HL-60 (cell line): ENCODE measurements at regions not wholly inside any gene's neighbourhood (a gene's known extent, or its start where the extent isn't known, plus 50 kb on each side); places are given as distances from the start of the nearest gene placed in this dataset.

ENCODE experiments used
- DNase-seq, 2 experiments: peaks; one replicate each; pipeline ENCODE4 v3.0.0-alpha.2; 2010 to 2020; ENCODE audit warnings: low read depth in 1 of 2, low spot score in 1 of 2
- H3K27ac ChIP-seq: fragments of 250-450 bp; sonication (Bioruptor Pico); replicated peaks from 2 replicates; pipeline ENCODE4 v1.5.1; 2020; ENCODE audit warnings: mild to moderate bottlenecking, moderate library complexity
- H3K27me3 ChIP-seq: fragments of 250-450 bp; sonication (Bioruptor Pico); 2 replicates; pipeline ENCODE4 v1.5.1; 2021; ENCODE audit warnings: mild to moderate bottlenecking, moderate library complexity; ENCODE audit not compliant: insufficient read depth, poor library complexity, severe bottlenecking
- H3K4me3 ChIP-seq: replicated peaks from 2 replicates; pipeline ENCODE4 v1.5.1; 2011; ENCODE audit warnings: mild to moderate bottlenecking, control low read depth, low read length; ENCODE audit not compliant: insufficient read depth
- GABPA ChIP-seq: IDR thresholded peaks from 2 replicates; pipeline ENCODE4 v1.6.1; 2012; ENCODE audit warnings: low read depth
- POLR2AphosphoS5 ChIP-seq: IDR thresholded peaks from 2 replicates; pipeline ENCODE4 v1.6.1; 2012; ENCODE audit warnings: low read depth
- SPI1 ChIP-seq: IDR thresholded peaks from 2 replicates; pipeline ENCODE4 v1.6.1; 2012; ENCODE audit warnings: low read depth, mild to moderate bottlenecking, borderline replicate concordance
- TF ChIP-seq, protein P1 (sequence below): IDR thresholded peaks from 2 replicates; pipeline ENCODE4 v1.6.1; 2012; ENCODE audit warnings: low read depth; ENCODE audit not compliant: insufficient replicate concordance
- TF ChIP-seq, protein P2 (sequence below): IDR thresholded peaks from one replicate; pipeline ENCODE4 v1.5.1; 2011; ENCODE audit warnings: low read length, control low read depth, inconsistent platforms; ENCODE audit not compliant: insufficient read depth

DNA sequence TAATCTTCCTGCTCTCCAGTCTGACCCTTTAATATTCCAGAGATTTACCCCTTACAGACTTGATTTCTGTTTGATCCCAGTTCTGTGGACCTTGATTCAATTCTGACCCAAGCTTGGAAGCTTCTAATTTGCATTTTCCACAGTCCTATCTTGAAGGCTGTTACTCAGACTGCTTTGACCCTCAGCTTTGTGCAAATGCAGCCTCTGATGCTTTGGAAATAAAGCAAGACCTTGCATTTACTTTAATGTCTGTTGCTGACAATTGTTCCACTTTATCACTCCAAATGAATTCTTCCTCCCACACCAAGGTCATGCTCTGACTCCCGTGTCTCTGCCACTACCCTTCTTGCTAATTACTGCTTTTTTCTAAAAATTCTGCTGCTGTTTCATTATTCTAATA is 886.0 kb downstream of the TUSC7 start:
- peak overlapping the region; percentile 60; the same call in 1 of the 2 replicates for H3K27ac ChIP-seq
- TF ChIP-seq, protein P1, sequence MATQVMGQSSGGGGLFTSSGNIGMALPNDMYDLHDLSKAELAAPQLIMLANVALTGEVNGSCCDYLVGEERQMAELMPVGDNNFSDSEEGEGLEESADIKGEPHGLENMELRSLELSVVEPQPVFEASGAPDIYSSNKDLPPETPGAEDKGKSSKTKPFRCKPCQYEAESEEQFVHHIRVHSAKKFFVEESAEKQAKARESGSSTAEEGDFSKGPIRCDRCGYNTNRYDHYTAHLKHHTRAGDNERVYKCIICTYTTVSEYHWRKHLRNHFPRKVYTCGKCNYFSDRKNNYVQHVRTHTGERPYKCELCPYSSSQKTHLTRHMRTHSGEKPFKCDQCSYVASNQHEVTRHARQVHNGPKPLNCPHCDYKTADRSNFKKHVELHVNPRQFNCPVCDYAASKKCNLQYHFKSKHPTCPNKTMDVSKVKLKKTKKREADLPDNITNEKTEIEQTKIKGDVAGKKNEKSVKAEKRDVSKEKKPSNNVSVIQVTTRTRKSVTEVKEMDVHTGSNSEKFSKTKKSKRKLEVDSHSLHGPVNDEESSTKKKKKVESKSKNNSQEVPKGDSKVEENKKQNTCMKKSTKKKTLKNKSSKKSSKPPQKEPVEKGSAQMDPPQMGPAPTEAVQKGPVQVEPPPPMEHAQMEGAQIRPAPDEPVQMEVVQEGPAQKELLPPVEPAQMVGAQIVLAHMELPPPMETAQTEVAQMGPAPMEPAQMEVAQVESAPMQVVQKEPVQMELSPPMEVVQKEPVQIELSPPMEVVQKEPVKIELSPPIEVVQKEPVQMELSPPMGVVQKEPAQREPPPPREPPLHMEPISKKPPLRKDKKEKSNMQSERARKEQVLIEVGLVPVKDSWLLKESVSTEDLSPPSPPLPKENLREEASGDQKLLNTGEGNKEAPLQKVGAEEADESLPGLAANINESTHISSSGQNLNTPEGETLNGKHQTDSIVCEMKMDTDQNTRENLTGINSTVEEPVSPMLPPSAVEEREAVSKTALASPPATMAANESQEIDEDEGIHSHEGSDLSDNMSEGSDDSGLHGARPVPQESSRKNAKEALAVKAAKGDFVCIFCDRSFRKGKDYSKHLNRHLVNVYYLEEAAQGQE, result no peak
- TF ChIP-seq GABPA (no peak), POLR2AphosphoS5 (no peak), SPI1 (no peak)
- TF ChIP-seq, protein P2, sequence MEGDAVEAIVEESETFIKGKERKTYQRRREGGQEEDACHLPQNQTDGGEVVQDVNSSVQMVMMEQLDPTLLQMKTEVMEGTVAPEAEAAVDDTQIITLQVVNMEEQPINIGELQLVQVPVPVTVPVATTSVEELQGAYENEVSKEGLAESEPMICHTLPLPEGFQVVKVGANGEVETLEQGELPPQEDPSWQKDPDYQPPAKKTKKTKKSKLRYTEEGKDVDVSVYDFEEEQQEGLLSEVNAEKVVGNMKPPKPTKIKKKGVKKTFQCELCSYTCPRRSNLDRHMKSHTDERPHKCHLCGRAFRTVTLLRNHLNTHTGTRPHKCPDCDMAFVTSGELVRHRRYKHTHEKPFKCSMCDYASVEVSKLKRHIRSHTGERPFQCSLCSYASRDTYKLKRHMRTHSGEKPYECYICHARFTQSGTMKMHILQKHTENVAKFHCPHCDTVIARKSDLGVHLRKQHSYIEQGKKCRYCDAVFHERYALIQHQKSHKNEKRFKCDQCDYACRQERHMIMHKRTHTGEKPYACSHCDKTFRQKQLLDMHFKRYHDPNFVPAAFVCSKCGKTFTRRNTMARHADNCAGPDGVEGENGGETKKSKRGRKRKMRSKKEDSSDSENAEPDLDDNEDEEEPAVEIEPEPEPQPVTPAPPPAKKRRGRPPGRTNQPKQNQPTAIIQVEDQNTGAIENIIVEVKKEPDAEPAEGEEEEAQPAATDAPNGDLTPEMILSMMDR, result no peak
- no peak for DNase-seq
- H3K4me3 ChIP-seq, result no peak overlapping the region
- H3K27me3 ChIP-seq, result no peaks in the 10 kb centered on the region

DNA sequence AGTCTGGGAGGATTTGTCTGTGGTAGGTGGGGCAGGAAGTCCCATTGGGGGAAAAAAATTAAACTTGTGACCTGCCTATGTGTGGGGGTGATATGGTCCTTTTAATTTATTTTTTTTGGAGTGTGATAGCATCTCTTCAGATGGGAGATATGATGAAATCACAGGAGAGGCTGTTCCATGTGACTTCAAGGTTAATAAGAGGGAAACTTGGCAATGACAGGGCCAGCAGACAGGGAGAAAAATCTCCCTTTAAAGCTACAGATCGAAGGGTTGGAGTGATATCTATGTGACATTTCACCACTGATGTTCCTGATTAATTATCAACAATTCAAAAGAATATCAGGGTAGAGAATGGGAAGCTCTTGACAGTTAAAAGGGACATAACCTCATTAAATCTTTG is 886.9 kb downstream of the TUSC7 start:
- Histone ChIP-seq H3K4me3 (no peak overlapping the region), H3K27me3 (no peaks in the 10 kb centered on the region), H3K27ac (no peak overlapping the region)
- TF ChIP-seq SPI1 (no peak), POLR2AphosphoS5 (no peak), GABPA (no peak)
- TF ChIP-seq, protein P2, result no peak
- TF ChIP-seq, protein P1, result no peak
- no peak for DNase-seq

DNA sequence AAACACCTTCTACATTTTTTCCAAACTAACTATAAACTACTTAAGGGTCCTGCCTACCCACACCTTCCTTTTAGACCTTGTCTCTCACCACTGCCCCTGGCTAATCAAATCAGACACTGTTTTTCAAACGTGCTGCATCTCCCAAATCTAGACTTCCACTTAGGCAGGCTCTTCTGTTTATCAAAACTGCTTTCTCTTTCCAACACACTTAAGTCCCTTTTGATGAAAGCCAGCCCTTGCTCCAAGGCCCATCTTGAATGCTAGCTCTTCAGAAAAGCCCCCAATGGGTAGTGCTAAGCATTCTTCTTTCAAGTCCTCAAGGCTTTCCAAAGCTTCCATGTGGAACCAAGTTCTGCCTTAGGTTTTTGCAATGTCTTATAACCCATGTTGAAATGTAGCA is 888.3 kb downstream of the TUSC7 start:
- Histone ChIP-seq H3K4me3 (no peak overlapping the region), H3K27me3 (no peaks in the 10 kb centered on the region), H3K27ac (no peak overlapping the region)
- TF ChIP-seq GABPA (no peak), POLR2AphosphoS5 (no peak), SPI1 (no peak)
- TF ChIP-seq, protein P2, result no peak
- TF ChIP-seq, protein P1, result no peak
- DNase-seq, result no peak
